Neural cell (in vitro differentiated cells): ENCODE measurements at regions not wholly inside any gene's neighbourhood (a gene's known extent, or its start where the extent isn't known, plus 50 kb on each side); places are given as distances from the start of the nearest gene placed in this dataset.

Experiments used
- H2AFZ ChIP-seq: fragments of 200-600, 300-800 bp; sonication (generic), shearing (Covaris generic); 2 replicates; pipeline ENCODE4 v1.6.0; 2014; ENCODE audit warnings: low read depth, mild to moderate bottlenecking, antibody characterized with exemption, low read length, moderate library complexity
- H3F3A ChIP-seq: fragments of 200-600 bp; shearing (Covaris generic); 2 replicates; pipeline ENCODE4 v1.6.1; 2016; ENCODE audit warnings: mild to moderate bottlenecking, moderate library complexity, mixed read lengths, antibody characterized with exemption, low read length; ENCODE audit not compliant: insufficient read depth, poor library complexity, severe bottlenecking
- H3K27ac ChIP-seq: fragments of 200-600, 300-800 bp; sonication (generic), shearing (Covaris generic); 2 replicates; pipeline ENCODE4 v1.5.1; 2014; ENCODE audit warnings: mild to moderate bottlenecking, low read length, moderate library complexity
- H3K27me3 ChIP-seq: fragments of 300-800, 200-600 bp; sonication (generic), shearing (Covaris generic); 2 replicates; pipeline ENCODE4 v1.6.0; 2014; ENCODE audit warnings: mild to moderate bottlenecking, low read depth, low read length, moderate library complexity; ENCODE audit not compliant: insufficient read depth
- H3K36me3 ChIP-seq: fragments of 300-800, 200-600 bp; sonication (generic), shearing (Covaris generic); 2 replicates; pipeline ENCODE4 v1.5.1; 2014; ENCODE audit warnings: mild to moderate bottlenecking, antibody characterized with exemption, low read length, moderate library complexity; ENCODE audit not compliant: insufficient read depth
- H3K4me2 ChIP-seq: fragments of 300-800, 200-600 bp; sonication (generic), shearing (Covaris generic); 2 replicates; pipeline ENCODE4 v1.6.0; 2014; ENCODE audit warnings: mild to moderate bottlenecking, low read length
- H3K4me3 ChIP-seq: fragments of 300-800, 200-600 bp; sonication (generic), shearing (Covaris generic); 2 replicates; pipeline ENCODE4 v1.5.1; 2014; ENCODE audit warnings: mild to moderate bottlenecking, low read length, moderate library complexity
- H3K79me2 ChIP-seq: fragments of 200-600 bp; shearing (Covaris generic); replicated peaks from 2 replicates; pipeline ENCODE4 v1.6.0; 2014; ENCODE audit warnings: mild to moderate bottlenecking, low read length, moderate library complexity; ENCODE audit not compliant: insufficient read depth
- H3K9ac ChIP-seq: fragments of 300-800, 200-600 bp; sonication (generic), shearing (Covaris generic); 2 replicates; pipeline ENCODE4 v1.6.1; 2016; ENCODE audit warnings: mild to moderate bottlenecking, low read length, mixed read lengths
- H3K9me2 ChIP-seq: fragments of 200-600 bp; shearing (Covaris generic); 2 replicates; pipeline ENCODE4 v1.6.1; 2016; ENCODE audit warnings: mild to moderate bottlenecking, low read length, mixed read lengths; ENCODE audit not compliant: insufficient read depth
- H3K9me3 ChIP-seq: fragments of 200-600, 300-800 bp; sonication (generic), shearing (Covaris generic); 2 replicates; pipeline ENCODE4 v1.6.1; 2016; ENCODE audit warnings: mild to moderate bottlenecking, mixed run types, low read length, moderate library complexity, mixed read lengths
- H4K20me1 ChIP-seq: fragments of 200-600 bp; shearing (Covaris generic); 2 replicates; pipeline ENCODE4 v1.6.1; 2016; ENCODE audit warnings: mild to moderate bottlenecking, mixed run types; ENCODE audit not compliant: insufficient read depth
- EP300 ChIP-seq: fragments of 450-650 bp; conservative IDR thresholded peaks from 2 replicates; pipeline ENCODE4 v1.6.1; 2014; ENCODE audit warnings: antibody characterized with exemption, mild to moderate bottlenecking, moderate library complexity; ENCODE audit not compliant: poor library complexity, severe bottlenecking
- EZH2 ChIP-seq: fragments of 200-600, 300-800 bp; shearing (Covaris generic), sonication (generic); IDR thresholded peaks from 2 replicates; pipeline ENCODE4 v1.6.1; 2014; ENCODE audit warnings: antibody characterized with exemption, low read length, borderline replicate concordance, mild to moderate bottlenecking; ENCODE audit not compliant: insufficient read depth, poor library complexity, severe bottlenecking
- MXI1 ChIP-seq: fragments of 450-650 bp; conservative IDR thresholded peaks from 2 replicates; pipeline ENCODE4 v1.6.1; 2014; ENCODE audit warnings: antibody characterized with exemption, mild to moderate bottlenecking; ENCODE audit not compliant: poor library complexity, severe bottlenecking
- POLR2AphosphoS5 ChIP-seq: IDR thresholded peaks from 2 replicates; pipeline ENCODE4 v1.6.1; 2012
- RAD21 ChIP-seq: fragments of 450-650 bp; conservative IDR thresholded peaks from 2 replicates; pipeline ENCODE4 v1.6.1; 2014; ENCODE audit warnings: antibody characterized with exemption, mild to moderate bottlenecking, moderate library complexity
- SMC3 ChIP-seq: fragments of 450-650 bp; conservative IDR thresholded peaks from 2 replicates; pipeline ENCODE4 v1.6.1; 2014; ENCODE audit warnings: antibody characterized with exemption, mild to moderate bottlenecking, moderate library complexity; ENCODE audit not compliant: poor library complexity
- TAF1 ChIP-seq: IDR thresholded peaks from 2 replicates; pipeline ENCODE4 v1.6.1; 2012; ENCODE audit warnings: low read depth
- TF ChIP-seq, protein P1 (sequence below): IDR thresholded peaks from 2 replicates; pipeline ENCODE4 v1.6.1; 2012; ENCODE audit warnings: borderline replicate concordance
- TF ChIP-seq, protein P2 (sequence below): fragments of 450-650 bp; IDR thresholded peaks from 2 replicates; pipeline ENCODE4 v1.5.1; 2014; ENCODE audit warnings: antibody characterized with exemption, mild to moderate bottlenecking, moderate library complexity; ENCODE audit not compliant: poor library complexity, severe bottlenecking

DNA sequence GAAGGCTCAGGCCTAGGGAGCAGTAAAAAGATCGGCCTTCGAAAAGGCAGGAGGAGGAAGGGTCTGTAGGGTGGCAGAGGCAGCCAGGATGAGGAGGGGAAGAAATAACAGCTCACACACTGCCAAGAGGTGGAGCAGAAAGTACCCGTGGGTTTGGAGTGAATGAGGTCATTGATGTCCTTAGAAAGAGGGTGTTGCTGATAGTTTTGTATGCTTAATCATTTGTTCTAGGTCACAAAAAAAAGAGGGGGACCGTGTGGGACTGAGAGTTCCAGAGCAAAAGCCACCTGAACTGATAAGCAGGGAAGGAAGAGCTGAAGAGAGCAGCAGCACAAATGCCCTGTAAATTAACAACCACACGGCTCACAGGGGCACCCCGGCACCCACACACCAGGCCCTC lies 140.4 kb downstream of the FAM161A start:
- Histone ChIP-seq H3K4me3 (no peak overlapping the region), H3K36me3 (no peaks in the 10 kb centered on the region), H3K27ac (no peak overlapping the region), H3K27me3 (no peaks in the 10 kb centered on the region), H3K9me3 (no peaks in the 10 kb centered on the region), H3K79me2 (no peaks in the 10 kb centered on the region), H3K9ac (no peak overlapping the region), H3F3A (no peaks in the 10 kb centered on the region), H2AFZ (no peak overlapping the region), H3K4me2 (no peak overlapping the region), H3K9me2 (no peaks in the 10 kb centered on the region), H4K20me1 (no peaks in the 10 kb centered on the region)
- TF ChIP-seq EZH2 = no peak
- no peak for TF ChIP-seq MXI1
- TF ChIP-seq EP300 = no peak
- no peak for TF ChIP-seq POLR2AphosphoS5
- TF ChIP-seq, protein P1, sequence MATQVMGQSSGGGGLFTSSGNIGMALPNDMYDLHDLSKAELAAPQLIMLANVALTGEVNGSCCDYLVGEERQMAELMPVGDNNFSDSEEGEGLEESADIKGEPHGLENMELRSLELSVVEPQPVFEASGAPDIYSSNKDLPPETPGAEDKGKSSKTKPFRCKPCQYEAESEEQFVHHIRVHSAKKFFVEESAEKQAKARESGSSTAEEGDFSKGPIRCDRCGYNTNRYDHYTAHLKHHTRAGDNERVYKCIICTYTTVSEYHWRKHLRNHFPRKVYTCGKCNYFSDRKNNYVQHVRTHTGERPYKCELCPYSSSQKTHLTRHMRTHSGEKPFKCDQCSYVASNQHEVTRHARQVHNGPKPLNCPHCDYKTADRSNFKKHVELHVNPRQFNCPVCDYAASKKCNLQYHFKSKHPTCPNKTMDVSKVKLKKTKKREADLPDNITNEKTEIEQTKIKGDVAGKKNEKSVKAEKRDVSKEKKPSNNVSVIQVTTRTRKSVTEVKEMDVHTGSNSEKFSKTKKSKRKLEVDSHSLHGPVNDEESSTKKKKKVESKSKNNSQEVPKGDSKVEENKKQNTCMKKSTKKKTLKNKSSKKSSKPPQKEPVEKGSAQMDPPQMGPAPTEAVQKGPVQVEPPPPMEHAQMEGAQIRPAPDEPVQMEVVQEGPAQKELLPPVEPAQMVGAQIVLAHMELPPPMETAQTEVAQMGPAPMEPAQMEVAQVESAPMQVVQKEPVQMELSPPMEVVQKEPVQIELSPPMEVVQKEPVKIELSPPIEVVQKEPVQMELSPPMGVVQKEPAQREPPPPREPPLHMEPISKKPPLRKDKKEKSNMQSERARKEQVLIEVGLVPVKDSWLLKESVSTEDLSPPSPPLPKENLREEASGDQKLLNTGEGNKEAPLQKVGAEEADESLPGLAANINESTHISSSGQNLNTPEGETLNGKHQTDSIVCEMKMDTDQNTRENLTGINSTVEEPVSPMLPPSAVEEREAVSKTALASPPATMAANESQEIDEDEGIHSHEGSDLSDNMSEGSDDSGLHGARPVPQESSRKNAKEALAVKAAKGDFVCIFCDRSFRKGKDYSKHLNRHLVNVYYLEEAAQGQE = no peak

GRCh38 chr2:61712060-61712459 lies 141.8 kb downstream of the FAM161A start:
- Histone ChIP-seq H3K79me2 (no peaks in the 10 kb centered on the region), H3F3A (no peaks in the 10 kb centered on the region), H4K20me1 (no peaks in the 10 kb centered on the region), H3K36me3 (no peaks in the 10 kb centered on the region), H3K9me2 (no peaks in the 10 kb centered on the region), H3K4me2 (no peak overlapping the region), H3K4me3 (no peak overlapping the region), H3K27ac (no peak overlapping the region), H3K27me3 (no peaks in the 10 kb centered on the region), H3K9ac (no peak overlapping the region), H2AFZ (no peak overlapping the region), H3K9me3 (no peaks in the 10 kb centered on the region)
- TF ChIP-seq, protein P2, sequence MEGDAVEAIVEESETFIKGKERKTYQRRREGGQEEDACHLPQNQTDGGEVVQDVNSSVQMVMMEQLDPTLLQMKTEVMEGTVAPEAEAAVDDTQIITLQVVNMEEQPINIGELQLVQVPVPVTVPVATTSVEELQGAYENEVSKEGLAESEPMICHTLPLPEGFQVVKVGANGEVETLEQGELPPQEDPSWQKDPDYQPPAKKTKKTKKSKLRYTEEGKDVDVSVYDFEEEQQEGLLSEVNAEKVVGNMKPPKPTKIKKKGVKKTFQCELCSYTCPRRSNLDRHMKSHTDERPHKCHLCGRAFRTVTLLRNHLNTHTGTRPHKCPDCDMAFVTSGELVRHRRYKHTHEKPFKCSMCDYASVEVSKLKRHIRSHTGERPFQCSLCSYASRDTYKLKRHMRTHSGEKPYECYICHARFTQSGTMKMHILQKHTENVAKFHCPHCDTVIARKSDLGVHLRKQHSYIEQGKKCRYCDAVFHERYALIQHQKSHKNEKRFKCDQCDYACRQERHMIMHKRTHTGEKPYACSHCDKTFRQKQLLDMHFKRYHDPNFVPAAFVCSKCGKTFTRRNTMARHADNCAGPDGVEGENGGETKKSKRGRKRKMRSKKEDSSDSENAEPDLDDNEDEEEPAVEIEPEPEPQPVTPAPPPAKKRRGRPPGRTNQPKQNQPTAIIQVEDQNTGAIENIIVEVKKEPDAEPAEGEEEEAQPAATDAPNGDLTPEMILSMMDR = no peak
- TF ChIP-seq MXI1 = no peak

DNA sequence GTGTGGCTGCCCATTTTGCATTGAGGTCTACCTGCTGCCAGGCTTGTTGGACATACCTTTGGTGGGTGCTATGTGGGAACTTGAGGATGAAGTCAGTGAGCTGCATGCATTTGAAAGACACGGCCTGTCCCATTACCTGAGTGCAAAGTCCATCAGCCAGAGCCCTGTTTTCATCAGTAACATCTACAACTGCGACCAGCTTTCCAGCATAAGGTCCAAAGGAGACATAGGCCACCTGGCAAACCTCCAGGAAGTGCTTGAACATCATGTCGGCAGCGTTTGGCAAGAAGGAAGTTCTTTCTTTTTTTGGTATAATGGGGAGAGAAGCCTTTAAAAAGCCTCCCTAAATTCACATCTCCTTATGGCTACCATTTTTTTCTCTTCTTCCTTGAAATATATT lies 143.1 kb downstream of the FAM161A start:
- no peak for TF ChIP-seq SMC3
- TF ChIP-seq, protein P1 = no peak
- TF ChIP-seq POLR2AphosphoS5 = no peak
- TF ChIP-seq EZH2 = no peak
- no peak for TF ChIP-seq RAD21
- no peak for TF ChIP-seq EP300
- TF ChIP-seq, protein P2 = no peak
- no peak for TF ChIP-seq MXI1
- no peak for TF ChIP-seq TAF1
- Histone ChIP-seq H3K27me3 (no peaks in the 10 kb centered on the region), H3K79me2 (no peaks in the 10 kb centered on the region), H3K4me3 (no peak overlapping the region), H3K9ac (no peak overlapping the region), H3F3A (no peaks in the 10 kb centered on the region), H3K27ac (no peak overlapping the region), H3K4me2 (no peak overlapping the region), H3K36me3 (no peaks in the 10 kb centered on the region), H2AFZ (no peak overlapping the region), H3K9me2 (no peaks in the 10 kb centered on the region), H3K9me3 (no peaks in the 10 kb centered on the region), H4K20me1 (no peaks in the 10 kb centered on the region)
